Fibroblast of the conjunctiva (primary cell): ENCODE measurements at regions not wholly inside any gene's neighbourhood (a gene's known extent, or its start where the extent isn't known, plus 50 kb on each side); places are given as distances from the start of the nearest gene placed in this dataset.

Experiments
- DNase-seq: peaks from one replicate; pipeline ENCODE4 v3.0.0-alpha.2; 2010; ENCODE audit warnings: low read depth

GRCh38 chr2:236317938-236318396, 53.8 kb upstream of the ASB18 start:
- DNase-seq, result no peak

- no peak for DNase-seq
Observed at GRCh38 chr2:236318401-236318800, 54.2 kb upstream of the ASB18 start.

- no peak for DNase-seq
Observed at GRCh38 chr2:236319036-236319435, 54.8 kb upstream of the ASB18 start.

GRCh38 chr2:236321415-236321814, 57.2 kb upstream of the ASB18 start:
- no peak for DNase-seq

GRCh38 chr2:236333417-236334121, 69.4 kb upstream of the ASB18 start:
- DNase-seq, result no peak

GRCh38 chr2:236334122-236334876, 70.1 kb upstream of the ASB18 start:
- no peak for DNase-seq

GRCh38 chr2:236335696-236336574, 71.7 kb upstream of the ASB18 start:
- DNase-seq, result no peak

- no peak for DNase-seq
Observed at GRCh38 chr2:236336575-236337464, 72.6 kb upstream of the ASB18 start.

- no peak for DNase-seq
Observed at GRCh38 chr2:236337465-236338325, 73.5 kb upstream of the ASB18 start.

GRCh38 chr2:236338495-236339184, 74.4 kb upstream of the ASB18 start:
- no peak for DNase-seq

- DNase-seq, result no peak
Observed at GRCh38 chr2:236340251-236340650, 76.0 kb upstream of the ASB18 start.

- DNase-seq, result no peak
Observed at GRCh38 chr2:236341067-236341466, 76.9 kb upstream of the ASB18 start.

- no peak for DNase-seq
Observed at GRCh38 chr2:236341721-236342120, 77.5 kb upstream of the ASB18 start.

GRCh38 chr2:236342507-236342906, 78.3 kb upstream of the ASB18 start:
- DNase-seq, result no peak

- no peak for DNase-seq
Observed at GRCh38 chr2:236342951-236343350, 78.7 kb upstream of the ASB18 start.

- DNase-seq, result peak; percentile 71
Observed at GRCh38 chr2:236343400-236344161, 79.4 kb upstream of the ASB18 start.

GRCh38 chr2:236344446-236344845, 80.2 kb upstream of the ASB18 start:
- no peak for DNase-seq

GRCh38 chr2:236345081-236345714, 81.0 kb upstream of the ASB18 start:
- DNase-seq, result no peak

GRCh38 chr2:236346366-236346765, 82.2 kb upstream of the ASB18 start:
- DNase-seq, result no peak
